ENCODE measurements at regions not wholly inside any gene's neighbourhood (a gene's known extent, or its start where the extent isn't known, plus 50 kb on each side); places are given as distances from the start of the nearest gene placed in this dataset.

GRCh38 chr1:208654241-208654640, 410.1 kb upstream of the PLXNA2 start:
- no peaks in the 10 kb centered on the region for H3K36me3 ChIP-seq (ENCODE audit: control insufficient read depth, insufficient read depth, low read length)
- no peaks in the 10 kb centered on the region for H3K27me3 ChIP-seq (ENCODE audit: control insufficient read depth, insufficient read depth, low read length, poor library complexity, severe bottlenecking)
- no peak overlapping the region for H3K9ac ChIP-seq (ENCODE audit: extremely low read depth, low read length, poor library complexity, severe bottlenecking)
- H3K4me3 ChIP-seq (ENCODE audit: low read length), result no peak overlapping the region
- Mint-ChIP-seq H3K9me3 (no peaks in the 10 kb centered on the region), H3K4me1 (peaks cover 24% of the 10 kb centered on the region), H3K27me3 (ENCODE audit: insufficient read depth) (peaks cover 13% of the 10 kb centered on the region), H3K4me3 (no peak overlapping the region), H3K36me3 (ENCODE audit: low read depth) (no peaks in the 10 kb centered on the region), H3K27ac (no peak overlapping the region)
- DNase-seq, result peak; percentile 51
- 63 to 69% methylated on average over 3 of the region's 3 CpGs for WGBS, 2 experiments (ENCODE audit: insufficient coverage in 1 of 2, insufficient read length in 1 of 2)
- no peaks in the 10 kb centered on the region for H3K4me1 ChIP-seq (ENCODE audit: control insufficient read depth, insufficient read depth, low read length)
- H3K27ac ChIP-seq (ENCODE audit: low read depth, low read length), result no peak overlapping the region
- no peaks in the 10 kb centered on the region for H3K9me3 ChIP-seq (ENCODE audit: control insufficient read depth, low read length)
- peak; percentile 81 for TF ChIP-seq CTCF (conservative IDR thresholded peaks at IDR 0.05)

DNA sequence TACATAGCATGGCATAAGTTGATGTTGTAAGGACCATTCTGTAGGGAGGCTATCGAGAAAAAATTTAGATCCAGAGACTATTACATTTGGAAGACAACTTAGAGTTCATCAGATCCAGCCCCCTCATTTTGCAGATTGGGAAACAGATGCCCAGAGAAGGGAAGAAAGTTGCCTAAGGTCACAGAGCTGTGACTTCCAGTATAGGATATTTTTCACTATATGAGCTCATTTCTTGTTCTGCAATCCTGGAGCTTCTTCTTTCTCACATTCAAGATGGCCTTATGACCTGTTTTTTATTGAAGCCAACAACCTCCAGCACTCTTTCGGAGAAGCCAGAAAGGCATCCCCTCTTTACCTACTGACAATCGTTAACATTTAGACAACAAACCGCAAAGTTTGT, 421.8 kb upstream of the PLXNA2 start:
- H3K27ac ChIP-seq (ENCODE audit: low read depth, low read length), result no peak overlapping the region
- no peak overlapping the region for H3K27ac Mint-ChIP-seq
- no peaks in the 10 kb centered on the region for H3K4me1 ChIP-seq (ENCODE audit: control insufficient read depth, insufficient read depth, low read length)
- WGBS, 2 experiments (ENCODE audit: insufficient coverage in 1 of 2, insufficient read length in 1 of 2), result 91 to 100% methylated on average over 3 to 4 of the region's 4 CpGs
- no peak for TF ChIP-seq CTCF (conservative IDR thresholded peaks at IDR 0.05)
- H3K27me3 Mint-ChIP-seq (ENCODE audit: insufficient read depth), result peaks cover 2% of the 10 kb centered on the region
- H3K4me3 ChIP-seq (ENCODE audit: low read length), result no peak overlapping the region
- H3K4me3 Mint-ChIP-seq, result no peak overlapping the region
- H3K9me3 ChIP-seq (ENCODE audit: control insufficient read depth, low read length), result no peaks in the 10 kb centered on the region
- no peaks in the 10 kb centered on the region for H3K27me3 ChIP-seq (ENCODE audit: control insufficient read depth, insufficient read depth, low read length, poor library complexity, severe bottlenecking)
- no peaks in the 10 kb centered on the region for H3K9me3 Mint-ChIP-seq
- no peaks in the 10 kb centered on the region for H3K36me3 ChIP-seq (ENCODE audit: control insufficient read depth, insufficient read depth, low read length)
- no peak overlapping the region for H3K9ac ChIP-seq (ENCODE audit: extremely low read depth, low read length, poor library complexity, severe bottlenecking)
- peaks cover 11% of the 10 kb centered on the region for H3K4me1 Mint-ChIP-seq
- no peaks in the 10 kb centered on the region for H3K36me3 Mint-ChIP-seq (ENCODE audit: low read depth)
- DNase-seq, result no peak

DNA sequence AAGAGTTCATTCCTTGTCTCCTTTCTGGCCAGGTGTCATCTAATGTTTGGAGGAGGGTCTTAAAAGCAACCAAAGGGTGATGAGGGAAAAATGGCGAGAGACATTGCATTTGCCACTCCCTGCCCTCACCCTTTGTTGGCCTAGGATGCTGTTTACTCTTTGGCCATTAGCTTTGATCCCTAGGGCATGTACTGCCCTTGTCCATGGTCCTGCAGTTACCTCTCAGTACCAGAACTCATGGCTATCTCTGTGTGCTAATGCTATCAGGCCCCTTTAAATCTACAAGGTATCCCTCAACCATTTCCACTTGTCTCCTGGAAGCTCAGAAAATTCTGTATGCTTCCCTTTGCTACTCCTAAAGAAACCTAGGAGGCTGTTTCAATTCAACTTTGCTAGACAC, 424.8 kb upstream of the PLXNA2 start:
- no peaks in the 10 kb centered on the region for H3K36me3 Mint-ChIP-seq (ENCODE audit: low read depth)
- Histone ChIP-seq H3K27me3 (ENCODE audit: control insufficient read depth, insufficient read depth, low read length, poor library complexity, severe bottlenecking) (no peaks in the 10 kb centered on the region), H3K4me1 (ENCODE audit: control insufficient read depth, insufficient read depth, low read length) (peaks cover 5% of the 10 kb centered on the region), H3K36me3 (ENCODE audit: control insufficient read depth, insufficient read depth, low read length) (no peaks in the 10 kb centered on the region), H3K4me3 (ENCODE audit: low read length) (no peak overlapping the region), H3K9me3 (ENCODE audit: control insufficient read depth, low read length) (no peaks in the 10 kb centered on the region), H3K9ac (ENCODE audit: extremely low read depth, low read length, poor library complexity, severe bottlenecking) (no peak overlapping the region), H3K27ac (ENCODE audit: low read depth, low read length) (no peak overlapping the region)
- H3K27me3 Mint-ChIP-seq (ENCODE audit: insufficient read depth), result no peaks in the 10 kb centered on the region
- H3K4me3 Mint-ChIP-seq, result no peak overlapping the region
- no peak overlapping the region for H3K27ac Mint-ChIP-seq
- no peak for TF ChIP-seq CTCF (conservative IDR thresholded peaks at IDR 0.05)
- peak; percentile 80 for DNase-seq
- H3K9me3 Mint-ChIP-seq, result no peaks in the 10 kb centered on the region
- H3K4me1 Mint-ChIP-seq, result peaks cover 17% of the 10 kb centered on the region
- 78% methylated on average over 1 of the region's 1 CpG; no CpG with 5 or more reads in 1 of the 2 experiments for WGBS, 2 experiments (ENCODE audit: insufficient coverage in 1 of 2, insufficient read length in 1 of 2)

All from endodermal cell (in vitro differentiated cells).